K562 (cell line): ENCODE measurements at regions not wholly inside any gene's neighbourhood (a gene's known extent, or its start where the extent isn't known, plus 50 kb on each side); places are given as distances from the start of the nearest gene placed in this dataset.

Experiments
- CBFB ChIP-seq: sonication (generic); formaldehyde crosslinking; IDR thresholded peaks from 2 replicates; pipeline ENCODE4 v1.4.0; 2020; ENCODE audit warnings: mild to moderate bottlenecking, missing genetic modification reagents
- GATA2 ChIP-seq: sonication (generic); formaldehyde crosslinking; IDR thresholded peaks from 2 replicates; pipeline ENCODE4 v1.4.0; 2020; ENCODE audit warnings: mild to moderate bottlenecking, missing genetic modification reagents
- HDAC3 ChIP-seq: fragments of 450-650 bp; IDR thresholded peaks from 2 replicates; pipeline ENCODE4 v1.6.1; 2018; ENCODE audit warnings: borderline replicate concordance, mild to moderate bottlenecking, moderate library complexity; ENCODE audit not compliant: partially characterized antibody
- PPARD ChIP-seq: fragments of 250-450 bp; sonication (Bioruptor Pico); IDR thresholded peaks from 2 replicates; pipeline ENCODE4 v1.8.0; 2022; ENCODE audit warnings: inconsistent platforms, mild to moderate bottlenecking, moderate library complexity
- RBFOX2 ChIP-seq: fragments of 200-400 bp; formaldehyde crosslinking; IDR thresholded peaks from 2 replicates; pipeline ENCODE4 v1.6.1; 2017; ENCODE audit warnings: low read depth, mild to moderate bottlenecking, low read length, moderate library complexity
- RBM22 ChIP-seq: fragments of 200-400 bp; formaldehyde crosslinking; IDR thresholded peaks from 2 replicates; pipeline ENCODE4 v1.6.1; 2018; ENCODE audit warnings: low read length, low read depth; ENCODE audit not compliant: poor library complexity, severe bottlenecking
- STAT5B ChIP-seq: fragments of 250-450 bp; sonication (Bioruptor Pico); IDR thresholded peaks from 2 replicates; pipeline ENCODE4 v1.8.0; 2021; ENCODE audit warnings: mild to moderate bottlenecking, inconsistent platforms
- TF ChIP-seq, protein P1 (sequence below), 2 experiments: fragments of 450-650 bp; IDR thresholded peaks; 2 replicates each; pipeline ENCODE4 v1.6.1; 2018; ENCODE audit warnings: mild to moderate bottlenecking in 2 of 2, low read depth in 1 of 2; ENCODE audit not compliant: partially characterized antibody in 2 of 2

DNA sequence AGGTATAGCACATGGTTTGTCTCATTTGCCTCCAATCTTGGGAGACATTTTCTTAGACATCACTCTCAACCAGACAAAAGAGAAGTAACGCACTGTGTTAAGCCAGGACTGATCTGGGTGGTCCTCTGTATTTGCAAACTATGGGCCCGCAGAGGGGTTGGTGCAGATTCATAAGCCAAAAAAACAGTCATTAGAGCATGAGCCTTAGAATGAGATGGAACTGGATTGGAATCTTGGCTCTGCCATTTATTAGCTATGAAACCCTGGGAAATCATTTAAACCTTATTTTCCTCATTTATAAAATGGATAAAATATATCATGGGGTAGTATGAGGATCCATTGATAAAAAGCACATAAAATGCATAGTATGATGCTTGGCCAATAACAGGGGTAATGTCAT lies 213.5 kb upstream of the APCDD1 start (continued):
- TF ChIP-seq, protein P1, sequence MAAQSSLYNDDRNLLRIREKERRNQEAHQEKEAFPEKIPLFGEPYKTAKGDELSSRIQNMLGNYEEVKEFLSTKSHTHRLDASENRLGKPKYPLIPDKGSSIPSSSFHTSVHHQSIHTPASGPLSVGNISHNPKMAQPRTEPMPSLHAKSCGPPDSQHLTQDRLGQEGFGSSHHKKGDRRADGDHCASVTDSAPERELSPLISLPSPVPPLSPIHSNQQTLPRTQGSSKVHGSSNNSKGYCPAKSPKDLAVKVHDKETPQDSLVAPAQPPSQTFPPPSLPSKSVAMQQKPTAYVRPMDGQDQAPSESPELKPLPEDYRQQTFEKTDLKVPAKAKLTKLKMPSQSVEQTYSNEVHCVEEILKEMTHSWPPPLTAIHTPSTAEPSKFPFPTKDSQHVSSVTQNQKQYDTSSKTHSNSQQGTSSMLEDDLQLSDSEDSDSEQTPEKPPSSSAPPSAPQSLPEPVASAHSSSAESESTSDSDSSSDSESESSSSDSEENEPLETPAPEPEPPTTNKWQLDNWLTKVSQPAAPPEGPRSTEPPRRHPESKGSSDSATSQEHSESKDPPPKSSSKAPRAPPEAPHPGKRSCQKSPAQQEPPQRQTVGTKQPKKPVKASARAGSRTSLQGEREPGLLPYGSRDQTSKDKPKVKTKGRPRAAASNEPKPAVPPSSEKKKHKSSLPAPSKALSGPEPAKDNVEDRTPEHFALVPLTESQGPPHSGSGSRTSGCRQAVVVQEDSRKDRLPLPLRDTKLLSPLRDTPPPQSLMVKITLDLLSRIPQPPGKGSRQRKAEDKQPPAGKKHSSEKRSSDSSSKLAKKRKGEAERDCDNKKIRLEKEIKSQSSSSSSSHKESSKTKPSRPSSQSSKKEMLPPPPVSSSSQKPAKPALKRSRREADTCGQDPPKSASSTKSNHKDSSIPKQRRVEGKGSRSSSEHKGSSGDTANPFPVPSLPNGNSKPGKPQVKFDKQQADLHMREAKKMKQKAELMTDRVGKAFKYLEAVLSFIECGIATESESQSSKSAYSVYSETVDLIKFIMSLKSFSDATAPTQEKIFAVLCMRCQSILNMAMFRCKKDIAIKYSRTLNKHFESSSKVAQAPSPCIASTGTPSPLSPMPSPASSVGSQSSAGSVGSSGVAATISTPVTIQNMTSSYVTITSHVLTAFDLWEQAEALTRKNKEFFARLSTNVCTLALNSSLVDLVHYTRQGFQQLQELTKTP (IDR thresholded peaks at IDR 0.05; ENCODE audit: low read depth in 1 of 2, partially characterized antibody in 2 of 2): no peak
- TF ChIP-seq PPARD (no peak), STAT5B (CRISPR knock-in tag) (no peak), GATA2 (CRISPR knock-in tag) (no peak), HDAC3 (no peak), CBFB (CRISPR knock-in tag) (no peak), RBFOX2 (no peak), RBM22 (no peak)
